ENCODE measurements at regions not wholly inside any gene's neighbourhood (a gene's known extent, or its start where the extent isn't known, plus 50 kb on each side); places are given as distances from the start of the nearest gene placed in this dataset.

DNA sequence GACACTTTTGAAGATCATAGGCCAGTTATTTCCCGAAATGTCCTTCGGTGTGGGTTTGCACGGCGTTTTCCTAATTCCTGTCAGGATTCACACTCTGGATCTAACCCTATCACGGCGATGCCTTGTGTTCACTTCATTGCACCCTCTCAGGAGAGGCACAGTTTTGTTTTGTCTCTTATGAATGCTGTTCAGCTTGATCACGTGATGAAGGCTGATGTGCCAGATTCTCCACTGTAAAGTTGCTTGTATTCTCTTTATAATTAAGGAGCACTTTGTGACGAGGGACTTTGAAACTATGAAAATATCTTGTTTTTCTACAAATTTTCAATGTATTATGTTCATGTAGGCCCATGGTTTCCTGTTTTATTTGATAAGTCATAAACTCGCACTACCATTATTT lies 568.1 kb downstream of the ACTR3B start:
- TF ChIP-seq POLR2A (IDR thresholded peaks at IDR 0.05), result no peak
- TF ChIP-seq, protein P1, sequence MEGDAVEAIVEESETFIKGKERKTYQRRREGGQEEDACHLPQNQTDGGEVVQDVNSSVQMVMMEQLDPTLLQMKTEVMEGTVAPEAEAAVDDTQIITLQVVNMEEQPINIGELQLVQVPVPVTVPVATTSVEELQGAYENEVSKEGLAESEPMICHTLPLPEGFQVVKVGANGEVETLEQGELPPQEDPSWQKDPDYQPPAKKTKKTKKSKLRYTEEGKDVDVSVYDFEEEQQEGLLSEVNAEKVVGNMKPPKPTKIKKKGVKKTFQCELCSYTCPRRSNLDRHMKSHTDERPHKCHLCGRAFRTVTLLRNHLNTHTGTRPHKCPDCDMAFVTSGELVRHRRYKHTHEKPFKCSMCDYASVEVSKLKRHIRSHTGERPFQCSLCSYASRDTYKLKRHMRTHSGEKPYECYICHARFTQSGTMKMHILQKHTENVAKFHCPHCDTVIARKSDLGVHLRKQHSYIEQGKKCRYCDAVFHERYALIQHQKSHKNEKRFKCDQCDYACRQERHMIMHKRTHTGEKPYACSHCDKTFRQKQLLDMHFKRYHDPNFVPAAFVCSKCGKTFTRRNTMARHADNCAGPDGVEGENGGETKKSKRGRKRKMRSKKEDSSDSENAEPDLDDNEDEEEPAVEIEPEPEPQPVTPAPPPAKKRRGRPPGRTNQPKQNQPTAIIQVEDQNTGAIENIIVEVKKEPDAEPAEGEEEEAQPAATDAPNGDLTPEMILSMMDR (IDR thresholded peaks at IDR 0.05), result no peak
